Embryonic facial prominence (tissue), 1 donor: ENCODE measurements at regions not wholly inside any gene's neighbourhood (a gene's known extent, or its start where the extent isn't known, plus 50 kb on each side); places are given as distances from the start of the nearest gene placed in this dataset.

ENCODE experiments used
- DNase-seq: peaks from one replicate; pipeline ENCODE4 v3.0.0-alpha.2; 2016; ENCODE audit errors: extremely low spot score

- DNase-seq, result no peak
These were observed 239.7 kb upstream of the CLNK start for GRCh38 chr4:10924274-10924673.

- DNase-seq, result peak; percentile 82
These were observed 233.0 kb upstream of the CLNK start for GRCh38 chr4:10917566-10917965.

GRCh38 chr4:10898072-10898471 lies 213.5 kb upstream of the CLNK start:
- no peak for DNase-seq

GRCh38 chr4:10897076-10897475 lies 212.5 kb upstream of the CLNK start:
- DNase-seq, result no peak

- no peak for DNase-seq
These were observed 208.8 kb upstream of the CLNK start for GRCh38 chr4:10893395-10893794.

- no peak for DNase-seq
These were observed 207.3 kb upstream of the CLNK start for GRCh38 chr4:10891866-10892265.

GRCh38 chr4:10889819-10890218 lies 205.3 kb upstream of the CLNK start:
- no peak for DNase-seq

GRCh38 chr4:10879411-10880110 lies 195.0 kb upstream of the CLNK start:
- DNase-seq, result no peak

- no peak for DNase-seq
These were observed 194.3 kb upstream of the CLNK start for GRCh38 chr4:10878861-10879260.

- DNase-seq, result no peak
These were observed 192.5 kb upstream of the CLNK start for GRCh38 chr4:10877076-10877475.

- no peak for DNase-seq
These were observed 190.7 kb upstream of the CLNK start for GRCh38 chr4:10875144-10875799.

- DNase-seq, result no peak
These were observed 189.2 kb upstream of the CLNK start for GRCh38 chr4:10873809-10874208.

GRCh38 chr4:10872833-10873517 lies 188.4 kb upstream of the CLNK start:
- DNase-seq, result no peak

GRCh38 chr4:10866666-10867065 lies 182.1 kb upstream of the CLNK start:
- no peak for DNase-seq

- no peak for DNase-seq
These were observed 176.5 kb upstream of the CLNK start for GRCh38 chr4:10861036-10861435.

- no peak for DNase-seq
These were observed 171.8 kb upstream of the CLNK start for GRCh38 chr4:10856271-10856782.

- no peak for DNase-seq
These were observed 168.6 kb upstream of the CLNK start for GRCh38 chr4:10853196-10853595.

GRCh38 chr4:10841697-10842096 lies 157.1 kb upstream of the CLNK start:
- no peak for DNase-seq

- DNase-seq, result no peak
These were observed 152.6 kb upstream of the CLNK start for GRCh38 chr4:10837151-10837550.

- no peak for DNase-seq
These were observed 148.4 kb upstream of the CLNK start for GRCh38 chr4:10832806-10833628.

- DNase-seq, result no peak
These were observed 147.3 kb upstream of the CLNK start for GRCh38 chr4:10831727-10832408.
